Fibroblast of skin of right quadriceps (primary cell): ENCODE measurements at regions not wholly inside any gene's neighbourhood (a gene's known extent, or its start where the extent isn't known, plus 50 kb on each side); places are given as distances from the start of the nearest gene placed in this dataset.
A peak's percentile ranks its signal among the peaks of the same experiment; 100 is the strongest.

Source experiments
- DNase-seq: peaks from one replicate; pipeline ENCODE4 v3.0.0-alpha.2; 2013

DNA sequence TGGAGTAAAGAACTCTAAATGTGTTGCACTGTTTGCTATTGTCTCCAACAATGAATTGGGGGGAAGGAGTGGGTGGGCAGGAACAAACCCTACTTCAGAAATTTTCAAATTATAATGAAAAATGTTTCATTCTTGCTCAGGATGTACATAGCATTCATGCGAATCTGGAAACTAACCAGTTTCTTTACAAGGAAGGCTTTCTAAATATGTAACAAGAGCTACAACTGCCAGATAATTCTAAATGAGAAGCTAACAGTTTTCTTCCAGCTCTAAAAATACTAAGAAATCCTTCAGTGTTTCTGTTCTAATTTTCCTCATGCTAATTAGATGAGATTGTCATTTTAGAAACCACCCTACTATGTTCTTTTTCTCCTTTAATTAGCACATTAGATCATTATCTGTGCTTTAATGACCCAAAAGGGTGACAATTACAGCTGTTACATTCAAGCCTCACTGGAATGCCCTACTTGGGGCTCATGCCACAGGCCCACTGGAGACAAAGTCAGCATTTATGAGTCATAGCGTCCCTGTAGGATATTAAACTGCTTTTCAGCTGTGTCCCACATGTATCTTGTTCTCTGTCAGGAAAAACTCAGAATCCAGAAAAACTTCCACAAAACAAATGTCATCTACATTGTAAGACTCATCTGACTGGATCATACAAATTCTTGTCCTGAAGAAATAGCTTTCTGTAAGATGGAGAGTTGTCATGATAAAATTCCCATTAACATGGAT is 804.6 kb upstream of the CXADR start:
- peak; percentile 44 for DNase-seq

GRCh38 chr21:16709866-16710550 is 802.8 kb upstream of the CXADR start:
- peak; percentile 45 for DNase-seq

DNA sequence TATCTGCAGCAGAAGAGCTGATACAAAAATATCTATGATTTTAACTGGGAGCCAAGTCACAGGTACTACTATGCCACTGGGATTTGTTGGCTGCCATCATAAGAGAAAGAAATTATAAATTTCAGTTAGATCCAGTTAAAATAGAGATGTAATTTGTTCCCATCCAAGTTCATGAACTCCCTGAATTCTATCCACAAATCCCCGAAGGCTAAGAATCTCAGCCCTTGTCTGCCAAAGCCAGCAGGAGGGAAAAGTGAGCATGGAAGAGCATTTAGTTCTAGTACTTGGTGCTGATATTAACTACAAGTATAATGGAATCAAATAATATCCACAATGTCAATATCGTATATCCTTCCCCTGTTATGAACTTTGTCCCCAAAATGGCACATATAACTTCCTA is 801.1 kb upstream of the CXADR start:
- DNase-seq, result no peak

- DNase-seq, result peak; percentile 11
Observed at GRCh38 chr21:16713331-16714117, 799.3 kb upstream of the CXADR start.

DNA sequence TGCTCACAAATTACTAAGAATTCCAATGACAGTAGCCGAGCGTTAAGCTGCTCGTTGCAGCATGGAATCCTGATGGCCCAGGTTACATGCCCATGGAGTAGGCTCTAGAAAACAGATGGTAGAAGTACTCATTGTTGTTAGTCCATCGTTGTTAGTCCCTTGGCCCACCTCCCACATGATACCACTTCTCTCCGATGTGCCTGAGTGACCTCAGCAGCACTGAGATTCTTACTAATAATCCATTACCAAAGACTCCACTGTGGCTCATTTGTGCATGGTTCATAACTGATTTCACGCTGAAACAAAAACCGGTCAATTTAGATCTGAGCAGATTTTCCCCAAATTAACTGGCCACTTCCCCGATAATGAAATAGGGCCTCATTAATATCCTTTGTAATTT is 772.3 kb upstream of the CXADR start:
- DNase-seq, result no peak

DNA sequence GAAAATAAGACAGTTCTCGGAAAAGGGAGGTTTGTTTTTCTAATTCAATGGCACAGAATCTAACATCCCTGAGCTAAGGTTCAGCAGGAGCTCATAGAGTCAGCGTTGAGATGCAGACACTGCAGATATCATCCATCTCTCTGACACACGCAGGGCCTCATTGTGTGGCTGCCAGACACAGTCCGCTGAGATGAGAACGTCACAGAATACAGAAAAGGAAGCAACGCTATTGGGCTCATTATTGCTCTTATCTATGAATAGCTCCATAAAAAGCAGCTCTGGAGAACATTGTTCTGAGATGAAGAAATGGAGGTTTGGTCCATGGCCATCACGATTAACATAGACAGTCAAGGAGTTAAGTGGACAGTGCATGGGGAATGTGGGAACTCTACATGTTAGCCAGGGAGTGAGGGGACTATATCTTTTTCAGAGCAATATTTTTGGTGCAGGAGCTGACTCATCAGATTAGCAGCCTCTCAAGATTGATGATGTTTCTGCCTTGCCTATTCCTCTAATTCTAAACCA is 771.6 kb upstream of the CXADR start:
- DNase-seq, result no peak

- no peak for DNase-seq
Observed at GRCh38 chr21:16742131-16742641, 770.7 kb upstream of the CXADR start.

GRCh38 chr21:16742741-16743140 is 770.1 kb upstream of the CXADR start:
- DNase-seq, result no peak

DNA sequence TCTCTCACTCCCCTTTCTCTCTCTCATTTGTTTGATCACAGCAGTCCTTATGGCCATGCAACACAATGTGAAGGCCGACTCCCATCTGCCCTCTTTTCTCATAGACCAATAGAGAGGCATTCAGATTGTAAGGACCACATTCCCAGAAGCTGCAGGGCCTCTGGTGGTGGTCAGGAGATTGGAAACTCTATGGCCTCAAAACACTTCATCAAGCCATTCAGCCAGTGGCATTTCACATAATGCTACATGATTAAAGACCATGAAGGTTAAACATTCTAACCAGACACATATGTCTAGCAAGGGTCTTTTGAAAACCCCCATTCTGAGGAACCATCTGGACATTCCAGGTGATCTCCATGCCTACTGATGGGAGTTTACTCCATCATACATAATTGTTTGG is 769.5 kb upstream of the CXADR start:
- DNase-seq, result no peak

DNA sequence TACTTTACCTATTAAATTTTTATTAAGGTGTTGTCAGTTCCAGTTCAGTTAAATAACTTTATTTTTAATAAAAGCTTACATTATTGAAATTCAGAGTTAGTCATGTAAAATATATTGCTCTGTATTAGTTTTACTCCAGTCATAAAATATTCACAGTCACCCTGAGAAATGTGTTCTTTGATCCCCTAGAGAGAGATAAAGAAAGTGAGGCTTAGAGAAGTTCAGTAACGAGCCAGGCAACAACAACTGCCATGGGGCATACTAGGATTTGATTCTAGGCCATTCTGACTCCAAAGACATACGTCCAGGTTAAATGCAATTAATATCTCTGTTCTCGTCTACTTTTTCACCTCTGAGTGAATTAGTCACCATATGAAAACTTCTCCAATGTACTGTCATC is 761.9 kb upstream of the CXADR start:
- no peak for DNase-seq

DNA sequence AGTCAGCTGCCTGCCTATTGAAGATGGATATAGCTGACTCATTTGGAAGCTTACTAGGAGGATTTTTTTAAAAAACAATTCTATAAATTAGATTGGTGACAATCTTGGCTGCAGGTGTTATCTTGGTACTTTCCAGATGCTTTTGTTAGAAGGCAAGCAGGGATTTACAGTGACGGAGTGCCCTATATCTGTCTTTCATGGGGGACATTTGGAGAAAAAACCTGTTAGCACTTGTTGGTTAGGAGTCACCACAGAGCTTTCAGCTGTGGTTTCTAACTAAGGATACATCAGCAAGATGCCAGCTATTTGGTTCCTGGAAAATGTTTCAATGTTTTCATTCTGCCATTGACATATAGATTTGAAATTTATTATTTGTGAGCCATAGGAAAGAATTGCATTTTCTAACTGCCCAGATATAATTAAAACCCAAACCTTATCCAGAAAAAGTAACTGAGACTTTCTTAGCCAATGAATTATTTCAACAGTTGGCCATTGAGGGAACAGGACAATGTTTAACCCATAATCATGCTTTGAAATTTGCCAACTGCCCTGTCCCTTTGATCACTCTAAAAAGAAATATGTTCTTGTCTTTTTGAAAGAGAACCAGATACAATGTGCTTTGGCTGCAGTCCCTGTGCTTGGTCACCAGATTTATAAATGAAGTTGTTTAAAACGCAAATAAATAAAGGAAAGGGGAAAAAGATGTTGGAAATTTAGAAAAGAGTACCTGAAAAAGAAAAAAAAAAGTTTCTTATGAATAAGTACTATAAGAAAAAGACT is 761.0 kb upstream of the CXADR start:
- no peak for DNase-seq

- DNase-seq, result no peak
Observed at GRCh38 chr21:16752475-16752857, 760.4 kb upstream of the CXADR start.

- no peak for DNase-seq
Observed at GRCh38 chr21:16755061-16755460, 757.8 kb upstream of the CXADR start.

- DNase-seq, result no peak
Observed at GRCh38 chr21:16767201-16767600, 745.6 kb upstream of the CXADR start.

- DNase-seq, result no peak
Observed at GRCh38 chr21:16768096-16768495, 744.7 kb upstream of the CXADR start.

DNA sequence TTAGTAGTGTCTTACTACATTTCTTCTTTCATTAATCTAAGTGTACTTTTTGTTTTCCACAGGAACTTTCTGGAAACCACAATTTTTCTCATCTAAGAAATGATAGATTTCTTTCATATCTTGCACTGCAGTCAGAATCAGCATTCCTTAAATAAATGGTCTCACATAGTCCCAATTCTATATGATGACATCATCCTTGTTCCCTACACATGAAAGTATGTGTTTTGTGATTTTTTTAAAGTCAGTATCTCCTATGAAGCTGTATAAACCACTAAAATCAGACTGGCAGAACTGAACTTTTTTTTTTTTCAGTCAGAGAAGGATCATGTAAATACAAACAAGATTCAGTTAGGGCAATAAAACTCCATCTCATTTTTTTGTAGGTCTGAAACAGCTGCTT is 742.6 kb upstream of the CXADR start:
- DNase-seq, result peak; percentile 20

DNA sequence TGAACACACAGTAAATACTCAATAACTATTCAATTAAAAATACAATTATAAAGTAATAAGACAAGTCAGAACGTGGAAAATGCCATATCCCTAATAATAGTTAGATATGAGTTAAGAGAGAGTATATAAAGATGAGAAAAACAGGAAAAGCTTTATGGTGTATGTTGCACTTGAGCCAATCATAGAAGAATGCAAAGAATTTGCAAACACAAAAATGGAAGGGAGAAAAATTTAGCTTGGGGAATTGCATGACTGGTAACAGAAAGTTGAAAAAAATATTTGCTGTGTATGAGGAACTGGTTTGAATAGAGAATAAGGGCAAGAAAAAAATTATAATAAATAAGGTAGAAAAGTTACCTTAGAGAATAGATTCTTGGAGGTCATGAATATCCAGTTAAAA is 739.6 kb upstream of the CXADR start:
- DNase-seq, result peak; percentile 61

GRCh38 chr21:16775076-16775475 is 737.8 kb upstream of the CXADR start:
- DNase-seq, result no peak

- no peak for DNase-seq
Observed at GRCh38 chr21:16777041-16777720, 735.7 kb upstream of the CXADR start.

- peak; percentile 2 for DNase-seq
Observed at GRCh38 chr21:16788584-16788983, 724.3 kb upstream of the CXADR start.

- DNase-seq, result no peak
Observed at GRCh38 chr21:16789636-16790035, 723.2 kb upstream of the CXADR start.

DNA sequence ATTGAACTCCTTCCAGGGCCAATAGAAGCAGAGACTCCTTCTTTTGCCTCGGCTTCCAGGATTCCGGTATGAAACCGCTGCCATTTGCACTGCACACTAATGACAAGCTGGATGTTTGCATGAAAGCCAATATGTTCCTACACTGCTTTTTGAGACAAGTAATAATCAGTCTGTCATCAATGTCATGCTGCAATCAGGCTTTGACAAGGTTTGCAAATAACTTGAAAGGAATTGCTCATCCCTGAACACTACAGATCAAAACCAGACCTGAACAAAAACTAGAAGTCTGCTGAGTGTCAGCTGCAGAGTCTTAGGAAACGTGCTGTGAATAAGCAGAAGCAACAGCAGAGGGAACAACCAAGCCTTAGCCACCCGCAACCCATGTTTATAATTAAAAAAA is 720.7 kb upstream of the CXADR start:
- DNase-seq, result peak; percentile 1
